Esophagus squamous epithelium (tissue), 5 donors: ENCODE measurements at regions not wholly inside any gene's neighbourhood (a gene's known extent, or its start where the extent isn't known, plus 50 kb on each side); places are given as distances from the start of the nearest gene placed in this dataset.

Source experiments
- DNase-seq: peaks from one replicate; lab custom pipeline; 2025; lab: John Stamatoyannopoulos, UW
- H3K27ac ChIP-seq, 4 donors: fragments of 200-600 bp; sonication (generic); one replicate each; pipeline ENCODE4 v1.5.1; 2016 to 2019; ENCODE audit warnings: mild to moderate bottlenecking in 1 of 4
- H3K27me3 ChIP-seq, 4 donors: fragments of 200-600 bp; sonication (generic); 1 replicate in 3 of 4; 2 replicates in 1 of 4; pipeline versions ENCODE4 v1.5.1 to v1.6.0; 2017 to 2021; ENCODE audit warnings: antibody characterized with exemption in 1 of 4
- H3K36me3 ChIP-seq, 3 donors: fragments of 200-600 bp; sonication (generic); one replicate each; pipeline ENCODE4 v1.5.1; 2016 to 2019
- H3K4me1 ChIP-seq, 3 donors: fragments of 200-600 bp; sonication (generic); one replicate each; pipeline ENCODE4 v1.5.1; 2017 to 2019
- H3K4me3 ChIP-seq, 4 donors: fragments of 200-600 bp; sonication (generic); 1 replicate in 3 of 4; 2 replicates in 1 of 4; pipeline ENCODE4 v1.5.1; 2016 to 2019; ENCODE audit warnings: mild to moderate bottlenecking in 2 of 4, moderate library complexity in 1 of 4
- H3K9me3 ChIP-seq, 3 donors: fragments of 200-600 bp; sonication (generic); one replicate each; pipeline ENCODE4 v1.5.1; 2016 to 2019
- CTCF ChIP-seq, 6 experiments: fragments of 450-650 bp in 4 of 6; fragments of 200-600 bp in 2 of 6; sonication (generic) in 2 of 6; IDR thresholded peaks; one replicate each; pipeline ENCODE4 v1.5.1; 2016 to 2019; ENCODE audit warnings: antibody characterized with exemption in 6 of 6, mild to moderate bottlenecking in 4 of 6, moderate library complexity in 4 of 6
- POLR2A ChIP-seq, 4 donors: fragments of 450-650 bp; IDR thresholded peaks; one replicate each; pipeline ENCODE4 v1.6.1; 2017; ENCODE audit warnings: antibody characterized with exemption in 4 of 4, mild to moderate bottlenecking in 4 of 4, moderate library complexity in 3 of 4
- WGBS, 2 donors: methylation state at CpG; one replicate each; pipeline ENCODE4 v1.1.5; 2018; 5-methylcytosine and 5-hydroxymethylcytosine counted together
- intact Hi-C: fragments of 100-400 bp; cut with DNase I; formaldehyde crosslinking; loops from one replicate; pipeline ENCODE4 v1.15.0; 2022
- donor health status: DM: yes; HTN: yes; CAD: no.

GRCh38 chr12:95607642-95608041, 56.4 kb upstream of the USP44 start:
- H3K36me3 ChIP-seq: no peaks in the 10 kb centered on the region
- H3K27ac ChIP-seq: peak overlapping the region in 2 of 4 donors; percentile 57 to 70
- intact Hi-C loops: no loop called here
- TF ChIP-seq CTCF (IDR thresholded peaks at IDR 0.05) (no peak), POLR2A (IDR thresholded peaks at IDR 0.05) (no peak)
- no peaks in the 10 kb centered on the region for H3K27me3 ChIP-seq
- no peak for DNase-seq
- no peaks in the 10 kb centered on the region for H3K9me3 ChIP-seq
- WGBS, 2 donors: 41 to 55% methylated on average over 4 of the region's 4 CpGs
- H3K4me3 ChIP-seq: no peak overlapping the region
- H3K4me1 ChIP-seq: peaks cover 4 to 35% (median 12%) of the 10 kb centered on the region in 3 donors

- Histone ChIP-seq H3K27ac (no peak overlapping the region), H3K36me3 (no peaks in the 10 kb centered on the region), H3K9me3 (no peaks in the 10 kb centered on the region), H3K27me3 (no peaks in the 10 kb centered on the region), H3K4me1 (peaks cover 4 to 27% (median 12%) of the 10 kb centered on the region in 3 donors), H3K4me3 (no peak overlapping the region)
- no peak for DNase-seq
- TF ChIP-seq POLR2A (IDR thresholded peaks at IDR 0.05) (no peak), CTCF (IDR thresholded peaks at IDR 0.05) (no peak)
- intact Hi-C loops: no loop called here
- WGBS, 2 donors: 51 to 61% methylated on average over 4 of the region's 4 CpGs
These were observed 54.6 kb upstream of the USP44 start for GRCh38 chr12:95605875-95606274.

- Histone ChIP-seq H3K4me1 (peaks cover 4 to 27% (median 12%) of the 10 kb centered on the region in 3 donors), H3K27ac (no peak overlapping the region), H3K4me3 (no peak overlapping the region), H3K36me3 (no peaks in the 10 kb centered on the region), H3K27me3 (no peaks in the 10 kb centered on the region), H3K9me3 (no peaks in the 10 kb centered on the region)
- intact Hi-C loops: no loop called here
- 25 to 32% methylated on average over 2 of the region's 2 CpGs for WGBS, 2 donors
- DNase-seq: no peak
- TF ChIP-seq CTCF (IDR thresholded peaks at IDR 0.05) (no peak), POLR2A (IDR thresholded peaks at IDR 0.05) (no peak)
These were observed 53.8 kb upstream of the USP44 start for GRCh38 chr12:95605087-95605486.

GRCh38 chr12:95603351-95604145, 52.3 kb upstream of the USP44 start:
- no peak for DNase-seq
- no peaks in the 10 kb centered on the region for H3K36me3 ChIP-seq
- H3K27ac ChIP-seq: no peak overlapping the region
- intact Hi-C loops: no loop called here
- no peaks in the 10 kb centered on the region for H3K27me3 ChIP-seq
- TF ChIP-seq POLR2A (IDR thresholded peaks at IDR 0.05): no peak
- TF ChIP-seq CTCF (IDR thresholded peaks at IDR 0.05): no peak
- H3K9me3 ChIP-seq: no peaks in the 10 kb centered on the region
- 80 to 92% methylated on average over 5 of the region's 5 CpGs for WGBS, 2 donors
- peaks cover 4 to 22% (median 12%) of the 10 kb centered on the region in 3 donors for H3K4me1 ChIP-seq
- no peak overlapping the region for H3K4me3 ChIP-seq

GRCh38 chr12:95601091-95601961, 50.0 kb upstream of the USP44 start:
- no peaks in the 10 kb centered on the region for H3K27me3 ChIP-seq
- no peak overlapping the region for H3K4me3 ChIP-seq
- DNase-seq: no peak
- no peak for TF ChIP-seq CTCF (IDR thresholded peaks at IDR 0.05)
- no peaks in the 10 kb centered on the region for H3K9me3 ChIP-seq
- peak overlapping the region in 2 of 4 donors; percentile 2 to 5 for H3K27ac ChIP-seq
- WGBS, 2 donors: 53 to 62% methylated on average over 6 of the region's 6 CpGs
- no peaks in the 10 kb centered on the region for H3K36me3 ChIP-seq
- H3K4me1 ChIP-seq: peaks cover 0 to 3% (median 0%) of the 10 kb centered on the region in 3 donors
- intact Hi-C loops: no loop called here
